ENCODE measurements at regions not wholly inside any gene's neighbourhood (a gene's known extent, or its start where the extent isn't known, plus 50 kb on each side); places are given as distances from the start of the nearest gene placed in this dataset.

DNA sequence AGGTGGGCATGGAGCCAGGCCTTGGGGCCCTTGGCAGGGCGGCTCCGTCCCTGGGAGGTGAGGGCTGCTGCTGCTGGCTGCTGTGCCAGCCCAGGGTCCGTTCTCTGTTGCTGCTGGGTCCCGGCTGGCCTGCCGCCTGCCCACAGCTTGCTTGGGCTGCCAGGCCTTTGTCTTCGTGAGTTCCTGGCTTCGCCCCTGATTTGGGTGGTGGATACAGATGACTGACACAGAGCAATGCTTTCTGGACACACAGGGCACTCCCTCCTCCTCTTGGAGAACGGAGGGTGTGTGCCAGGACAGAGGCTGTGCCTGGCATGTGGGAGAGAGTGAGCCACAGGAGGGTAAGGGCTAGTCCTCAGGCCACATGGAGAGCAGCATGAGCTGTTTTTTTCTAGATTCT, 166.1 kb downstream of the MACROH2A1 start:
- no peak overlapping the region for H2BK120ac ChIP-seq (ENCODE audit: low read depth, low read length, poor library complexity, severe bottlenecking)
- peaks cover 3 to 5% of the 10 kb centered on the region in 2 experiments; a peak in 3 of 4 replicates for H3K4me1 Mint-ChIP-seq
- no peaks in the 10 kb centered on the region for H3K9me3 ChIP-seq (ENCODE audit: control insufficient read depth, low read depth, low read length)
- TF ChIP-seq, protein P1, sequence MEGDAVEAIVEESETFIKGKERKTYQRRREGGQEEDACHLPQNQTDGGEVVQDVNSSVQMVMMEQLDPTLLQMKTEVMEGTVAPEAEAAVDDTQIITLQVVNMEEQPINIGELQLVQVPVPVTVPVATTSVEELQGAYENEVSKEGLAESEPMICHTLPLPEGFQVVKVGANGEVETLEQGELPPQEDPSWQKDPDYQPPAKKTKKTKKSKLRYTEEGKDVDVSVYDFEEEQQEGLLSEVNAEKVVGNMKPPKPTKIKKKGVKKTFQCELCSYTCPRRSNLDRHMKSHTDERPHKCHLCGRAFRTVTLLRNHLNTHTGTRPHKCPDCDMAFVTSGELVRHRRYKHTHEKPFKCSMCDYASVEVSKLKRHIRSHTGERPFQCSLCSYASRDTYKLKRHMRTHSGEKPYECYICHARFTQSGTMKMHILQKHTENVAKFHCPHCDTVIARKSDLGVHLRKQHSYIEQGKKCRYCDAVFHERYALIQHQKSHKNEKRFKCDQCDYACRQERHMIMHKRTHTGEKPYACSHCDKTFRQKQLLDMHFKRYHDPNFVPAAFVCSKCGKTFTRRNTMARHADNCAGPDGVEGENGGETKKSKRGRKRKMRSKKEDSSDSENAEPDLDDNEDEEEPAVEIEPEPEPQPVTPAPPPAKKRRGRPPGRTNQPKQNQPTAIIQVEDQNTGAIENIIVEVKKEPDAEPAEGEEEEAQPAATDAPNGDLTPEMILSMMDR (conservative IDR thresholded peaks at IDR 0.05): no peak
- no peak overlapping the region for H2BK5ac ChIP-seq (ENCODE audit: insufficient read length, low read length)
- no CpG with 5 or more reads among the region's 8 CpGs for WGBS (ENCODE audit: extremely low coverage, insufficient read length, low lambda C conversion rate)
- no peak overlapping the region for H2AFZ ChIP-seq (ENCODE audit: low read length)
- no peak overlapping the region for H3K18ac ChIP-seq (ENCODE audit: insufficient read length, low read depth, low read length)
- no peaks in the 10 kb centered on the region for H3K36me3 Mint-ChIP-seq (ENCODE audit: insufficient read depth in 1 of 3, low read depth in 3 of 3)
- no peaks in the 10 kb centered on the region for H4K20me1 ChIP-seq (ENCODE audit: control insufficient read depth, insufficient read depth, insufficient read length)
- H3K23ac ChIP-seq (ENCODE audit: insufficient read length, low read depth, low read length): no peak overlapping the region
- H4K91ac ChIP-seq (ENCODE audit: insufficient read length, low read depth, low read length): no peak overlapping the region
- no peak overlapping the region; the same call in 1 of the 2 replicates for H3K14ac ChIP-seq (ENCODE audit: insufficient read depth, low read length)
- no peak overlapping the region for H2BK20ac ChIP-seq (ENCODE audit: low read depth, low read length, poor library complexity, severe bottlenecking)
- no peak overlapping the region for H4K5ac ChIP-seq (ENCODE audit: insufficient read length, low read depth, low read length)
- H3K4me3 Mint-ChIP-seq: no peak overlapping the region
- no peak overlapping the region for H2BK12ac ChIP-seq (ENCODE audit: insufficient read length, low read depth, low read length)
- no peak overlapping the region for H4K8ac ChIP-seq (replicated peaks; ENCODE audit: insufficient read length, low read depth, low read length)
- H3K4me2 ChIP-seq (ENCODE audit: insufficient read depth, insufficient read length, low read length): no peak overlapping the region
- no peak overlapping the region for H3K4ac ChIP-seq (ENCODE audit: low read depth, low read length)
- no peak overlapping the region; a peak in 1 of 7 replicates for H3K27ac Mint-ChIP-seq
- no peak overlapping the region for H2AK5ac ChIP-seq (ENCODE audit: insufficient read length, low read length)
- peaks cover 0 to 3% of the 10 kb centered on the region in 2 experiments; a peak in 1 of 5 replicates for H3K9me3 Mint-ChIP-seq
- H3T11ph ChIP-seq (ENCODE audit: low read length): no peak overlapping the region
- no peaks in the 10 kb centered on the region for H3K27me3 ChIP-seq (ENCODE audit: insufficient read depth, low read length)
- no peak overlapping the region for H3K9ac ChIP-seq (ENCODE audit: extremely low read depth, insufficient read length, low read length)
- H3K27ac ChIP-seq (ENCODE audit: insufficient read length, low read depth, low read length): no peak overlapping the region
- no peak overlapping the region for H2BK15ac ChIP-seq (ENCODE audit: low read depth, low read length)
- H3K23me2 ChIP-seq (ENCODE audit: insufficient read length, low read depth, low read length, poor library complexity, severe bottlenecking): no peaks in the 10 kb centered on the region
- no peak overlapping the region for H3K56ac ChIP-seq (ENCODE audit: insufficient read length, low read depth, low read length)
- DNase-seq: no peak
- no peaks in the 10 kb centered on the region for H3K79me2 ChIP-seq (ENCODE audit: insufficient read depth, low read length)
- H3K79me1 ChIP-seq (ENCODE audit: insufficient read depth, low read depth, low read length, poor library complexity, severe bottlenecking): no peaks in the 10 kb centered on the region
- H3K27me3 Mint-ChIP-seq (ENCODE audit: low read depth): peaks cover 28% of the 10 kb centered on the region
- no peaks in the 10 kb centered on the region for H3K4me1 ChIP-seq (ENCODE audit: insufficient read depth, low read length)
